GM21528 (cell line): ENCODE measurements at regions not wholly inside any gene's neighbourhood (a gene's known extent, or its start where the extent isn't known, plus 50 kb on each side); places are given as distances from the start of the nearest gene placed in this dataset.
"Not testable (repeated sequence)": the region's sequence is repeated elsewhere in the genome, so short reads cannot be mapped to it uniquely, and the experiment has no call there.

Experiments
- ATAC-seq: cut with Tn5 transposase; IDR thresholded peaks from one replicate; pipeline ENCODE4 v1.9.1; 2021; ENCODE audit warnings: mild to moderate bottlenecking, moderate library complexity; ENCODE audit not compliant: unreplicated experiment, low FRiP score

GRCh38 chr7:122248472-122248871 lies 56.1 kb downstream of the FEZF1 start:
- ATAC-seq = no peak

- ATAC-seq = not testable (repeated sequence)
Observed at GRCh38 chr7:122238729-122239128, 65.8 kb downstream of the FEZF1 start.

GRCh38 chr7:122238297-122238696 lies 66.3 kb downstream of the FEZF1 start:
- not testable (repeated sequence) for ATAC-seq

- ATAC-seq = no peak
Observed at GRCh38 chr7:122225874-122226273, 78.7 kb downstream of the FEZF1 start.

- ATAC-seq = peak; percentile 57
Observed at GRCh38 chr7:122219253-122219865, 75.3 kb upstream of the AASS start.

- no peak for ATAC-seq
Observed at GRCh38 chr7:122217125-122217524, 73.1 kb upstream of the AASS start.

GRCh38 chr7:122212754-122213153 lies 68.7 kb upstream of the AASS start:
- no peak for ATAC-seq

GRCh38 chr7:122211362-122211761 lies 67.3 kb upstream of the AASS start:
- no peak for ATAC-seq

- no peak for ATAC-seq
Observed at GRCh38 chr7:122206985-122207384, 62.9 kb upstream of the AASS start.

- ATAC-seq = no peak
Observed at GRCh38 chr7:122203814-122204213, 59.8 kb upstream of the AASS start.

GRCh38 chr7:122200888-122201287 lies 56.8 kb upstream of the AASS start:
- no peak for ATAC-seq

- ATAC-seq = no peak
Observed at GRCh38 chr7:122199171-122199570, 55.1 kb upstream of the AASS start.

GRCh38 chr7:122198581-122198980 lies 54.5 kb upstream of the AASS start:
- no peak for ATAC-seq
